GM12878 (cell line): ENCODE measurements at regions not wholly inside any gene's neighbourhood (a gene's known extent, or its start where the extent isn't known, plus 50 kb on each side); places are given as distances from the start of the nearest gene placed in this dataset.

ENCODE experiments used
- ATAC-seq: fragments of 200-7000 bp; cut with Tn5 transposase; 3 replicates; pipeline ENCODE4 v1.9.1; 2020; ENCODE audit warnings: mild to moderate bottlenecking, moderate library complexity
- BruUV-seq: library from RNA; stranded (reverse); fragments of 400-500 nt; replicated peaks from 2 replicates; lab custom pipeline; 2021; lab: Mats Ljungman, UMichigan
- CTCF ChIA-PET: fragments of 300-600 bp; sonication (Branson Sonifier 250); formaldehyde crosslinking; extraction: SDS; loops from one replicate; lab custom pipeline; 2021; ENCODE audit warnings: inconsistent platforms; lab: Yijun Ruan, JAX
- POLR2A ChIA-PET: fragments of 350-600 bp; formaldehyde crosslinking; extraction: SDS; loops from one replicate; lab custom pipeline; 2021; ENCODE audit warnings: inconsistent platforms; lab: Charles Lee
- RAD21 ChIA-PET: fragments of 300-600 bp; sonication (Branson Sonifier 250); formaldehyde crosslinking; loops from one replicate; lab custom pipeline; 2023; ENCODE audit warnings: antibody characterized with exemption; ENCODE audit not compliant: unreplicated experiment; lab: Charles Lee
- SMC1A ChIA-PET: fragments of 300-600 bp; sonication (Branson Sonifier 250); formaldehyde crosslinking; loops from one replicate; lab custom pipeline; 2023; ENCODE audit not compliant: unreplicated experiment, uncharacterized antibody; lab: Charles Lee
- DNase-seq: peaks from one replicate; pipeline ENCODE4 v3.0.0-alpha.2; 2011; ENCODE audit warnings: low read depth, low spot score
- FAIRE-seq: peaks from 3 replicates; lab custom pipeline; 2011; peaks lifted over from hg19 to GRCh38; lab: Jason Lieb, UNC
- H2AFZ ChIP-seq: 2 replicates; pipeline ENCODE4 v1.6.0; 2011; ENCODE audit warnings: low read depth, low read length, control low read depth; ENCODE audit not compliant: control insufficient read depth
- H3K27ac ChIP-seq: 2 replicates; pipeline ENCODE4 v1.5.1; 2011; ENCODE audit warnings: control low read depth; ENCODE audit not compliant: control insufficient read depth, insufficient read depth
- H3K27me3 ChIP-seq, 2 experiments: replicated peaks in 1 of 2; 2 replicates each; pipeline versions ENCODE4 v1.6.0 to v1.6.1; 2011; ENCODE audit warnings: low read length in 1 of 2; ENCODE audit not compliant: control insufficient read depth in 2 of 2, insufficient read depth in 2 of 2
- H3K36me3 ChIP-seq, 2 experiments: 2 replicates each; pipeline ENCODE4 v1.5.1; 2011; ENCODE audit warnings: low read length in 1 of 2; ENCODE audit not compliant: control insufficient read depth in 2 of 2, insufficient read depth in 2 of 2
- H3K4me1 ChIP-seq: 2 replicates; pipeline ENCODE4 v1.6.1; 2011; ENCODE audit warnings: mild to moderate bottlenecking, low read length, moderate library complexity, mixed read lengths; ENCODE audit not compliant: control insufficient read depth, insufficient read depth
- H3K4me2 ChIP-seq: 2 replicates; pipeline ENCODE4 v1.6.0; 2011; ENCODE audit warnings: control low read depth; ENCODE audit not compliant: control insufficient read depth, insufficient read depth
- H3K4me3 ChIP-seq: fragments of 200-600 bp; sonication (generic); 2 replicates; pipeline ENCODE4 v1.5.1; 2016
- H3K79me2 ChIP-seq: 2 replicates; pipeline ENCODE4 v1.6.0; 2011; ENCODE audit warnings: low read length; ENCODE audit not compliant: control insufficient read depth, insufficient read depth
- H3K9ac ChIP-seq: 2 replicates; pipeline ENCODE4 v1.8.0; 2011; ENCODE audit warnings: low read length, control low read depth, mixed read lengths; ENCODE audit not compliant: control insufficient read depth, insufficient read depth
- H3K9me3 ChIP-seq: replicated peaks from 3 replicates; pipeline ENCODE4 v1.5.1; 2011; ENCODE audit warnings: mild to moderate bottlenecking, low read length; ENCODE audit not compliant: control insufficient read depth, insufficient read depth
- H4K20me1 ChIP-seq: 2 replicates; pipeline ENCODE4 v1.6.0; 2011; ENCODE audit not compliant: control insufficient read depth, insufficient read depth
- ESRRA ChIP-seq: IDR thresholded peaks from 2 replicates; pipeline ENCODE4 v1.6.1; 2012; ENCODE audit warnings: mild to moderate bottlenecking, low read length, improper control_type of control experiment
- RAD21 ChIP-seq: IDR thresholded peaks from 2 replicates; pipeline ENCODE4 v1.6.1; 2011; ENCODE audit warnings: mild to moderate bottlenecking, low read depth, low read length, moderate library complexity; ENCODE audit not compliant: insufficient read depth
- RAD51 ChIP-seq: fragments of 450-650 bp; IDR thresholded peaks from 2 replicates; pipeline ENCODE4 v1.6.1; 2016; ENCODE audit warnings: moderate library complexity, mild to moderate bottlenecking, inconsistent platforms
- YBX1 ChIP-seq: fragments of 450-650 bp; IDR thresholded peaks from 2 replicates; pipeline ENCODE4 v1.6.1; 2016; ENCODE audit warnings: antibody characterized with exemption
- ZNF217 ChIP-seq: fragments of 450-650 bp; IDR thresholded peaks from 2 replicates; pipeline ENCODE4 v1.6.1; 2017; ENCODE audit warnings: antibody characterized with exemption, mild to moderate bottlenecking
- WGBS: methylation state at CpG from one replicate; pipeline ENCODE4 v1.1.6; 2016; ENCODE audit warnings: low lambda C conversion rate; ENCODE audit not compliant: insufficient replicate concordance, insufficient coverage; ENCODE audit errors: missing lambda C conversion rate; 5-methylcytosine and 5-hydroxymethylcytosine counted together
- in situ Hi-C: fragments of 300-500 bp; cut with MboI; formaldehyde crosslinking; loops from 9 replicates; pipeline ENCODE4 v1.14.3; 2018; ENCODE audit warnings: mixed read lengths
- intact Hi-C: fragments of 100-400 bp; cut with micrococcal nuclease; formaldehyde crosslinking; loops from one replicate; pipeline ENCODE4 v1.14.2; 2022; ENCODE audit not compliant: unreplicated experiment
- TF ChIP-seq, protein P1 (sequence below): IDR thresholded peaks from 2 replicates; pipeline ENCODE4 v1.6.1; 2012; ENCODE audit warnings: mild to moderate bottlenecking, low read depth, low read length
- TF ChIP-seq, protein P2 (sequence below): fragments of 450-650 bp; IDR thresholded peaks from 2 replicates; pipeline ENCODE4 v1.6.1; 2017; ENCODE audit warnings: mild to moderate bottlenecking, moderate library complexity

DNA sequence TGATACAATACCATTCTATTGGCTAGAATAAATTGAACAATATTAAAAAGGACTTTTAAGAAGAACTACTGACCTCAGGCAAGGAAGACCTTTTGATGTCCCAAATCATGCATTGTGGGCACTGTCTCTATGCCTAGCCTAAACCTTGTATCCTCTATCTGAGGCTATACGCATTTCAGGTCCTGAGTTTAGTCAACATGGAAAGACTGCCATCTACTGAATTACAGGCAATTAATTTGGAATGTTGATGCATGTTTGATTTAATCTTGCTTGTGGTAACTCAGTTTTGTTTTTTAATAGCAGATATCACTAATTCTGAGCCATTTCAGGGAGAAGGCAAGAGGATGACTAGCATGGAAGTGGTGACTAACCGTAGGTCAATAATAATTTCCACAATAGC lies 585.3 kb upstream of the CCNG1 start:
- Histone ChIP-seq H3K27ac (no peak overlapping the region), H3K4me3 (no peak overlapping the region), H3K9me3 (no peaks in the 10 kb centered on the region), H3K79me2 (no peaks in the 10 kb centered on the region), H3K9ac (no peak overlapping the region), H3K4me2 (no peak overlapping the region), H3K27me3 (no peaks in the 10 kb centered on the region; a peak in 1 of 4 replicates), H3K4me1 (no peaks in the 10 kb centered on the region), H4K20me1 (no peaks in the 10 kb centered on the region), H3K36me3 (no peaks in the 10 kb centered on the region), H2AFZ (no peak overlapping the region)
- ChIA-PET POLR2A (no interaction called here), SMC1A (no interaction called here), CTCF (interaction anchor here (1.5 kb wide), 1 partner anchor 20 kb away, joined by 4 read pairs; no protein-coding TSS in a partner anchor), RAD21 (no interaction called here)
- intact Hi-C loops (no loop called here), in situ Hi-C loops (no loop called here)
- DNase-seq (no peak), FAIRE-seq (no peak), ATAC-seq (no peak)
- 31% methylated on average over 2 of the region's 2 CpGs for WGBS
- TF ChIP-seq RAD21 (0 out of 2 replicates have a peak, but pooled peaks have one; percentile 6), RAD51 (no peak)
- TF ChIP-seq, protein P1, sequence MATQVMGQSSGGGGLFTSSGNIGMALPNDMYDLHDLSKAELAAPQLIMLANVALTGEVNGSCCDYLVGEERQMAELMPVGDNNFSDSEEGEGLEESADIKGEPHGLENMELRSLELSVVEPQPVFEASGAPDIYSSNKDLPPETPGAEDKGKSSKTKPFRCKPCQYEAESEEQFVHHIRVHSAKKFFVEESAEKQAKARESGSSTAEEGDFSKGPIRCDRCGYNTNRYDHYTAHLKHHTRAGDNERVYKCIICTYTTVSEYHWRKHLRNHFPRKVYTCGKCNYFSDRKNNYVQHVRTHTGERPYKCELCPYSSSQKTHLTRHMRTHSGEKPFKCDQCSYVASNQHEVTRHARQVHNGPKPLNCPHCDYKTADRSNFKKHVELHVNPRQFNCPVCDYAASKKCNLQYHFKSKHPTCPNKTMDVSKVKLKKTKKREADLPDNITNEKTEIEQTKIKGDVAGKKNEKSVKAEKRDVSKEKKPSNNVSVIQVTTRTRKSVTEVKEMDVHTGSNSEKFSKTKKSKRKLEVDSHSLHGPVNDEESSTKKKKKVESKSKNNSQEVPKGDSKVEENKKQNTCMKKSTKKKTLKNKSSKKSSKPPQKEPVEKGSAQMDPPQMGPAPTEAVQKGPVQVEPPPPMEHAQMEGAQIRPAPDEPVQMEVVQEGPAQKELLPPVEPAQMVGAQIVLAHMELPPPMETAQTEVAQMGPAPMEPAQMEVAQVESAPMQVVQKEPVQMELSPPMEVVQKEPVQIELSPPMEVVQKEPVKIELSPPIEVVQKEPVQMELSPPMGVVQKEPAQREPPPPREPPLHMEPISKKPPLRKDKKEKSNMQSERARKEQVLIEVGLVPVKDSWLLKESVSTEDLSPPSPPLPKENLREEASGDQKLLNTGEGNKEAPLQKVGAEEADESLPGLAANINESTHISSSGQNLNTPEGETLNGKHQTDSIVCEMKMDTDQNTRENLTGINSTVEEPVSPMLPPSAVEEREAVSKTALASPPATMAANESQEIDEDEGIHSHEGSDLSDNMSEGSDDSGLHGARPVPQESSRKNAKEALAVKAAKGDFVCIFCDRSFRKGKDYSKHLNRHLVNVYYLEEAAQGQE, result no peak
- no TSS peak for BruUV-seq

DNA sequence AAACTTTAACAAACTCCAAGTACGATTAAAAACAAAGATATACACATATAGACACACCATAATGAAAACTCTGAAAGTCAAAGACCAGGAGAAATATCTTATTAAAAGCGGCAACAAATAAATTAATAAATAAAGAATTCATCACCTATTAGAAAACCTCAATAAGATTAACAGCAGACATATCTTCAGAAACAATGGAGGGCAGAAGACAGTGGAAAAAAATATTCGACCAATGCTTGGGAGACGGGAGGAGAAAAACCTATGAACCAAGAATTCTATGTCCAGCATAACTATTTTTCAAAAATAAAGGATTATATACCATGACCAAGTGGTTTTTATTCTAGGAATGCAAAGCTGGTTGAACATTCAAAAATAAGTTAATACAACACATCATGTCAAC lies 578.6 kb upstream of the CCNG1 start:
- no peak overlapping the region for H3K4me3 ChIP-seq
- BruUV-seq, result no TSS peak
- POLR2A ChIA-PET, result no interaction called here
- no peak overlapping the region for H3K4me2 ChIP-seq
- SMC1A ChIA-PET, result no interaction called here
- RAD21 ChIA-PET, result no interaction called here
- no peaks in the 10 kb centered on the region for H3K79me2 ChIP-seq
- H2AFZ ChIP-seq, result no peak overlapping the region
- no peak for DNase-seq
- no peak for FAIRE-seq
- H3K9ac ChIP-seq, result no peak overlapping the region
- no peaks in the 10 kb centered on the region for H3K36me3 ChIP-seq
- H4K20me1 ChIP-seq, result no peaks in the 10 kb centered on the region
- 29% methylated on average over 4 of the region's 4 CpGs for WGBS
- CTCF ChIA-PET, result no interaction called here
- no peaks in the 10 kb centered on the region for H3K4me1 ChIP-seq
- no peak overlapping the region for H3K27ac ChIP-seq
- H3K27me3 ChIP-seq, result no peaks in the 10 kb centered on the region
- no peaks in the 10 kb centered on the region for H3K9me3 ChIP-seq
- in situ Hi-C loops (no loop called here), intact Hi-C loops (no loop called here)
- no peak for ATAC-seq
- no peak for TF ChIP-seq ESRRA
- TF ChIP-seq YBX1, result no peak
- TF ChIP-seq ZNF217, result peak; percentile 19; the same call in 1 of the 2 replicates
- TF ChIP-seq, protein P2, sequence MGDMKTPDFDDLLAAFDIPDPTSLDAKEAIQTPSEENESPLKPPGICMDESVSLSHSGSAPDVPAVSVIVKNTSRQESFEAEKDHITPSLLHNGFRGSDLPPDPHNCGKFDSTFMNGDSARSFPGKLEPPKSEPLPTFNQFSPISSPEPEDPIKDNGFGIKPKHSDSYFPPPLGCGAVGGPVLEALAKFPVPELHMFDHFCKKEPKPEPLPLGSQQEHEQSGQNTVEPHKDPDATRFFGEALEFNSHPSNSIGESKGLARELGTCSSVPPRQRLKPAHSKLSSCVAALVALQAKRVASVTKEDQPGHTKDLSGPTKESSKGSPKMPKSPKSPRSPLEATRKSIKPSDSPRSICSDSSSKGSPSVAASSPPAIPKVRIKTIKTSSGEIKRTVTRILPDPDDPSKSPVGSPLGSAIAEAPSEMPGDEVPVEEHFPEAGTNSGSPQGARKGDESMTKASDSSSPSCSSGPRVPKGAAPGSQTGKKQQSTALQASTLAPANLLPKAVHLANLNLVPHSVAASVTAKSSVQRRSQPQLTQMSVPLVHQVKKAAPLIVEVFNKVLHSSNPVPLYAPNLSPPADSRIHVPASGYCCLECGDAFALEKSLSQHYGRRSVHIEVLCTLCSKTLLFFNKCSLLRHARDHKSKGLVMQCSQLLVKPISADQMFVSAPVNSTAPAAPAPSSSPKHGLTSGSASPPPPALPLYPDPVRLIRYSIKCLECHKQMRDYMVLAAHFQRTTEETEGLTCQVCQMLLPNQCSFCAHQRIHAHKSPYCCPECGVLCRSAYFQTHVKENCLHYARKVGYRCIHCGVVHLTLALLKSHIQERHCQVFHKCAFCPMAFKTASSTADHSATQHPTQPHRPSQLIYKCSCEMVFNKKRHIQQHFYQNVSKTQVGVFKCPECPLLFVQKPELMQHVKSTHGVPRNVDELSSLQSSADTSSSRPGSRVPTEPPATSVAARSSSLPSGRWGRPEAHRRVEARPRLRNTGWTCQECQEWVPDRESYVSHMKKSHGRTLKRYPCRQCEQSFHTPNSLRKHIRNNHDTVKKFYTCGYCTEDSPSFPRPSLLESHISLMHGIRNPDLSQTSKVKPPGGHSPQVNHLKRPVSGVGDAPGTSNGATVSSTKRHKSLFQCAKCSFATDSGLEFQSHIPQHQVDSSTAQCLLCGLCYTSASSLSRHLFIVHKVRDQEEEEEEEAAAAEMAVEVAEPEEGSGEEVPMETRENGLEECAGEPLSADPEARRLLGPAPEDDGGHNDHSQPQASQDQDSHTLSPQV, result no peak
